ENCODE measurements at regions not wholly inside any gene's neighbourhood (a gene's known extent, or its start where the extent isn't known, plus 50 kb on each side); places are given as distances from the start of the nearest gene placed in this dataset.

DNA sequence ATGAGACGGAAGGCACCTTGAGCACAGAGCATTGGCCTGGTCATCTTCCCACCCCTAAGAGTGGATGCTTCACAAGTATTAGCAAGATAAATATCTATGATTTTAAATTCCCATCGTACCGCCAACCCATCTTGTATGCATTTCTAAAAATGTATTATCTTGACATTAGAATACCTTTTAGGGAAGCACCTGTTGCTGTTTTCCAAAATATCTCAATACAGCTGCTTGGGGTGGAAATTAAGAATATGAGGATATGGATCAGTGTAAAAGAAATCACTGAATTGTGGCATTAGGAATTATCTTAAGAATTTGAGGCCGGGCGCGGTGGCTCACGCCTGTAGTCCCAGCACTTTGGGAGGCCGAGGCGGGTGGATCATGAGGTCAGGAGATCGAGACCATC lies 166.3 kb downstream of the ETS2 start:
- H3K9me1 ChIP-seq (replicated peaks; ENCODE audit: control insufficient read depth, extremely low read depth, insufficient read depth, low read length): no peaks in the 10 kb centered on the region
- dilution Hi-C loops (cut with MboI; ENCODE audit: extremely low pct_ligation_motif_present, low sequenced_read_pairs): no loop called here
- H3K9ac ChIP-seq (replicated peaks; ENCODE audit: extremely low read depth, insufficient read depth, low read length): no peak overlapping the region
- CTCF ChIA-PET: no interaction called here
- H3K27ac ChIP-seq (ENCODE audit: insufficient read depth, low read depth, low read length): no peak overlapping the region
- no peaks in the 10 kb centered on the region for H3K36me3 ChIP-seq (ENCODE audit: control insufficient read depth in 2 of 2, extremely low read depth in 1 of 2, insufficient read depth in 2 of 2, low read length in 2 of 2)
- H4K20me1 ChIP-seq (replicated peaks; ENCODE audit: control insufficient read depth, extremely low read depth, insufficient read depth, low read length): no peaks in the 10 kb centered on the region
- H2AFZ ChIP-seq (ENCODE audit: low read depth, low read length): no peak overlapping the region
- no peak for TF ChIP-seq GATA2 (IDR thresholded peaks at IDR 0.05; ENCODE audit: insufficient read depth, insufficient read length, low read depth, low read length)
- no peak for TF ChIP-seq POLR2AphosphoS5 (IDR thresholded peaks at IDR 0.05; ENCODE audit: insufficient read depth, low read depth, low read length)
- TF ChIP-seq EZH2 (IDR thresholded peaks at IDR 0.05; ENCODE audit: borderline replicate concordance, low read depth, low read length, severe bottlenecking): no peak
- no peak for TF ChIP-seq MYC (IDR thresholded peaks at IDR 0.05; ENCODE audit: low read depth, low read length)
- TF ChIP-seq, protein P1, sequence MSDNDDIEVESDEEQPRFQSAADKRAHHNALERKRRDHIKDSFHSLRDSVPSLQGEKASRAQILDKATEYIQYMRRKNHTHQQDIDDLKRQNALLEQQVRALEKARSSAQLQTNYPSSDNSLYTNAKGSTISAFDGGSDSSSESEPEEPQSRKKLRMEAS (IDR thresholded peaks at IDR 0.05; ENCODE audit: insufficient read depth, insufficient read length): no peak
- TF ChIP-seq CTCF (IDR thresholded peaks at IDR 0.05; ENCODE audit: extremely low read depth in 1 of 2, insufficient read depth in 1 of 2, low read depth in 1 of 2, low read length in 2 of 2): no peak
- no peak for TF ChIP-seq FOS (IDR thresholded peaks at IDR 0.05; ENCODE audit: borderline replicate concordance, insufficient read depth, low read length)
- no peak for TF ChIP-seq POLR2A (IDR thresholded peaks at IDR 0.05; ENCODE audit: low read depth, low read length)
- TF ChIP-seq JUN (IDR thresholded peaks at IDR 0.05; ENCODE audit: borderline replicate concordance, insufficient read depth, insufficient read length, low read depth): no peak
- BruUV-seq (replicated peaks): no TSS peak
- peaks cover 15% of the 10 kb centered on the region for H3K4me1 ChIP-seq (ENCODE audit: control insufficient read depth, extremely low read depth, insufficient read depth, low read length)
- H3K4me3 ChIP-seq (replicated peaks in 1 of 3; ENCODE audit: insufficient read depth in 1 of 3, low read depth in 1 of 3, low read length in 3 of 3): no peak overlapping the region
- H3K27me3 ChIP-seq (ENCODE audit: control insufficient read depth in 2 of 2, insufficient read depth in 2 of 2, low read length in 2 of 2): no peaks in the 10 kb centered on the region
- intact Hi-C loops (cut with micrococcal nuclease): no loop called here
- DNase-seq (ENCODE audit: low read depth, low spot score) (no peak), FAIRE-seq (no peak)
- H3K79me2 ChIP-seq (ENCODE audit: control insufficient read depth, insufficient read depth, low read length): no peaks in the 10 kb centered on the region
- POLR2A ChIA-PET: no interaction called here
- no peak overlapping the region for H3K4me2 ChIP-seq (ENCODE audit: insufficient read depth, low read length)
- no peaks in the 10 kb centered on the region for H3K9me3 ChIP-seq (replicated peaks; ENCODE audit: control insufficient read depth, insufficient read depth, low read length)

Measured in endothelial cell of umbilical vein (primary cell).